GM15510 (cell line): ENCODE measurements at regions not wholly inside any gene's neighbourhood (a gene's known extent, or its start where the extent isn't known, plus 50 kb on each side); places are given as distances from the start of the nearest gene placed in this dataset.

Experiments used
- POLR2A ChIP-seq: IDR thresholded peaks from 3 replicates; pipeline ENCODE4 v1.6.1; 2011; ENCODE audit warnings: borderline replicate concordance; ENCODE audit not compliant: insufficient read length; ENCODE audit errors: extremely low read depth

DNA sequence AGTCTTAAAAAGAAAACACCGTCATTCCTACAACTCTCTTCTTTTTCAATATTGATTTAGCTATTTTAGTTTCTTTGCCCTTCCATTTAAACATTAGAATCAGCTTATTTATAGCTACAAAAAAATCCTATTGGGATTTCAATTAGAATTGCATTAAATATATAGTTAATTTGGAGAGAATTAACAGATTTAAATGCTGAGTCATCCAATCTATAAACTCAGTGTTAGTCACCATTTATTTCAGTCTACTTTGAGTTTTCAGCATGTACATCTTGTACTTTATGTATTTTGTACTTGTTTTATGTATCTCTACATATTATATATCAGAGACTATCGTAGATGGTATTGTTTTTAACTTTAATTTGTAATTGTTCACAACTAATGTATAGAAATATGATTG is 460.0 kb downstream of the KCNH5 start:
- TF ChIP-seq POLR2A = no peak

DNA sequence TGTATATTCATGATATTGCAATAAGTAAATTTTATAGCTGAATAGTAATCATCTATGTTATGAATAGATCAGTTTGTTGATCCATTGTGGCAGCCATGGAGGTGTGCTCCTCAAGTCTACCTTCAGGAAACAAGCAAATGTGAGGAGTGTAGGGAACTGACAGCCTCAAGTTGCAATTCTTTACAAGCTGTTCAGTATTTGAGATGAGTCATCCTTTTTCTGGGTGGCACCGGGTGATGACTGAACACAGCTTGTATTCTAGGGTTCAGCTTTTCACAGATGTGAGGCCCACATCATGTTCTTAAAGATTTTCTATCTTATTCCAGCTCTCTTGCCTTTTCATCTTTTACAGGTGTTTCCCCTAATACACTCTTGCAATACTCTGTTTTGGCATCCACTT is 452.4 kb downstream of the KCNH5 start:
- no peak for TF ChIP-seq POLR2A

GRCh38 chr14:62597143-62597542 is 448.1 kb downstream of the KCNH5 start:
- no peak for TF ChIP-seq POLR2A

GRCh38 chr14:62599616-62600385 is 445.5 kb downstream of the KCNH5 start:
- no peak for TF ChIP-seq POLR2A

GRCh38 chr14:62602712-62603111 is 442.5 kb downstream of the KCNH5 start:
- TF ChIP-seq POLR2A = no peak

- TF ChIP-seq POLR2A = no peak
Observed at GRCh38 chr14:62604524-62604923, 440.7 kb downstream of the KCNH5 start.

DNA sequence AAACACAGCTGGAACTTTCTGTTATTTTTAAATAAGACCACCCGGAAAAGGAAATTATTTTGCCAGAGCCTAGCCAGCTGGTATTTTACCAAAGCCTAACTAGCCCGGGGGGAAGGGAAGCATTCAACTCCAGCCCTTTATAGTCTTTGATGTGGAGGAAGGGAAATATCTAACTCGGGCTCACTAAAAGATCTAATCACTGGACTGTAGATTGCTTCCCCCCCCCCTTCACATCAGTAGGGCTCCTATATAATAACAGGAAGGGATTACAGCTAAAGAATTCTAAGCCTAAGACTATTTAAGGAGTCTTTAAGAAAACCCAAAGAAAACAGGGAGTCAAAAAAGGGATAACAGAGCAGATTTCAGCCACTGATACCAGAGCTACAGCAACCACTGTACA is 431.1 kb downstream of the KCNH5 start:
- no peak for TF ChIP-seq POLR2A

DNA sequence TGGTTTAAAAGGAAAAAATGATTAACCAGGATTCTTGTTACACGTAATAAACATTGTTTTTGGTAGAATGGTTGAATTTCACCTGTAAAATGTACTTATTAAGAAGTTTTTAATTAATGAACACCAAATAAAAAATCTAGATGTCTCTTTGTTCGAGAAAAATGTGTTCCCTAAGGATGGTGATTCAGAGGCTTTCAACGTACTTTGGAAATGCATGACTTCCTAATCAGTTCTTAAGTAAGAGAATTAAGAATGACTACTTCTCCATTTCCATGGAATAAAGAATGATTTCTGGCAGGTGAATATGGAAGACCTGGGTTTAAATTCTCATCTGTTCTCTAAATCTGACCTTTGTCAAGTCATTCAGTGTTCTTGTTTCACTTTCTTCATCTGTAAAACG is 428.6 kb downstream of the KCNH5 start:
- TF ChIP-seq POLR2A = no peak

- no peak for TF ChIP-seq POLR2A
Observed at GRCh38 chr14:62626416-62626815, 418.8 kb downstream of the KCNH5 start.

- no peak for TF ChIP-seq POLR2A
Observed at GRCh38 chr14:62629176-62629725, 416.0 kb downstream of the KCNH5 start.

- no peak for TF ChIP-seq POLR2A
Observed at GRCh38 chr14:62631176-62631575, 414.1 kb downstream of the KCNH5 start.

GRCh38 chr14:62632771-62633170 is 412.5 kb downstream of the KCNH5 start:
- TF ChIP-seq POLR2A = no peak

DNA sequence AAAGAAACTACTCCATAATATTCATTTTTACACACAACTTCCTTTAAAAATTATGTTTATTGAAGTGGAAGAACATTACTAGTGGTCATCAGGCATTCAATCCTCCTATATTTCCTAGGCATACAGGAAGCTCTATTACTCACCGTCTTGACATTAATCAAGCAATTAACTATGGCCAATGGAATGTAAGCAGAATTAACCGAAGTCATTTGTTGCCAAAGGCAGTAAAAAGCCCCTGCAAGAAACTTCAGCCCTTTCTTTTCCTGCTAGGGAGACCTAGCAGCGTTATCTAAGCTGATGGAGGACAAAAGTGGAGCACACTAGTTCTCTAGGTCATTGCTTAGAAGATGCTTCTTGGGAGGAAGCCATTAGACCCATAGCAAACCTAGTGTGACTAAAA is 399.6 kb downstream of the KCNH5 start:
- TF ChIP-seq POLR2A = no peak
